ENCODE measurements at regions not wholly inside any gene's neighbourhood (a gene's known extent, or its start where the extent isn't known, plus 50 kb on each side); places are given as distances from the start of the nearest gene placed in this dataset.

- no peaks in the 10 kb centered on the region for H3K4me1 ChIP-seq (ENCODE audit: control insufficient read depth, insufficient read depth, low read length)
- no peaks in the 10 kb centered on the region for H3K9me3 ChIP-seq (ENCODE audit: control insufficient read depth, insufficient read depth, low read length)
- H3K27me3 ChIP-seq (ENCODE audit: control insufficient read depth, insufficient read depth, low read length): no peaks in the 10 kb centered on the region
- no peaks in the 10 kb centered on the region for H3K36me3 ChIP-seq (ENCODE audit: control insufficient read depth, insufficient read depth, low read length)
- H3K4me3 ChIP-seq (ENCODE audit: low read depth, low read length): no peak overlapping the region
- no peak overlapping the region for H3K9ac ChIP-seq (ENCODE audit: low read depth, low read length)
These were observed 378.9 kb downstream of the ELAVL2 start for GRCh38 chr9:23447166-23447565.

GRCh38 chr9:23447944-23448343, 378.1 kb downstream of the ELAVL2 start:
- no peaks in the 10 kb centered on the region for H3K27me3 ChIP-seq (ENCODE audit: control insufficient read depth, insufficient read depth, low read length)
- no peaks in the 10 kb centered on the region for H3K9me3 ChIP-seq (ENCODE audit: control insufficient read depth, insufficient read depth, low read length)
- no peaks in the 10 kb centered on the region for H3K4me1 ChIP-seq (ENCODE audit: control insufficient read depth, insufficient read depth, low read length)
- H3K36me3 ChIP-seq (ENCODE audit: control insufficient read depth, insufficient read depth, low read length): no peaks in the 10 kb centered on the region
- H3K9ac ChIP-seq (ENCODE audit: low read depth, low read length): no peak overlapping the region
- H3K4me3 ChIP-seq (ENCODE audit: low read depth, low read length): no peak overlapping the region

GRCh38 chr9:23451802-23452418, 374.1 kb downstream of the ELAVL2 start:
- Histone ChIP-seq H3K4me1 (ENCODE audit: control insufficient read depth, insufficient read depth, low read length) (no peaks in the 10 kb centered on the region), H3K27me3 (ENCODE audit: control insufficient read depth, insufficient read depth, low read length) (no peaks in the 10 kb centered on the region), H3K36me3 (ENCODE audit: control insufficient read depth, insufficient read depth, low read length) (no peaks in the 10 kb centered on the region), H3K9ac (ENCODE audit: low read depth, low read length) (no peak overlapping the region), H3K9me3 (ENCODE audit: control insufficient read depth, insufficient read depth, low read length) (no peaks in the 10 kb centered on the region), H3K4me3 (ENCODE audit: low read depth, low read length) (no peak overlapping the region)

- Histone ChIP-seq H3K9me3 (ENCODE audit: control insufficient read depth, insufficient read depth, low read length) (no peaks in the 10 kb centered on the region), H3K36me3 (ENCODE audit: control insufficient read depth, insufficient read depth, low read length) (no peaks in the 10 kb centered on the region), H3K4me3 (ENCODE audit: low read depth, low read length) (no peak overlapping the region), H3K9ac (ENCODE audit: low read depth, low read length) (no peak overlapping the region), H3K27me3 (ENCODE audit: control insufficient read depth, insufficient read depth, low read length) (no peaks in the 10 kb centered on the region), H3K4me1 (ENCODE audit: control insufficient read depth, insufficient read depth, low read length) (no peaks in the 10 kb centered on the region)
These were observed 361.8 kb downstream of the ELAVL2 start for GRCh38 chr9:23464275-23464674.

- H3K27me3 ChIP-seq (ENCODE audit: control insufficient read depth, insufficient read depth, low read length): no peaks in the 10 kb centered on the region
- no peak overlapping the region for H3K4me3 ChIP-seq (ENCODE audit: low read depth, low read length)
- H3K36me3 ChIP-seq (ENCODE audit: control insufficient read depth, insufficient read depth, low read length): no peaks in the 10 kb centered on the region
- no peaks in the 10 kb centered on the region for H3K4me1 ChIP-seq (ENCODE audit: control insufficient read depth, insufficient read depth, low read length)
- H3K9me3 ChIP-seq (ENCODE audit: control insufficient read depth, insufficient read depth, low read length): no peaks in the 10 kb centered on the region
- no peak overlapping the region for H3K9ac ChIP-seq (ENCODE audit: low read depth, low read length)
These were observed 358.8 kb downstream of the ELAVL2 start for GRCh38 chr9:23467276-23467675.

GRCh38 chr9:23477908-23478307, 348.1 kb downstream of the ELAVL2 start:
- Histone ChIP-seq H3K27me3 (ENCODE audit: control insufficient read depth, insufficient read depth, low read length) (no peaks in the 10 kb centered on the region), H3K36me3 (ENCODE audit: control insufficient read depth, insufficient read depth, low read length) (no peaks in the 10 kb centered on the region), H3K9me3 (ENCODE audit: control insufficient read depth, insufficient read depth, low read length) (no peaks in the 10 kb centered on the region), H3K4me1 (ENCODE audit: control insufficient read depth, insufficient read depth, low read length) (no peaks in the 10 kb centered on the region), H3K9ac (ENCODE audit: low read depth, low read length) (no peak overlapping the region), H3K4me3 (ENCODE audit: low read depth, low read length) (no peak overlapping the region)

GRCh38 chr9:23483566-23483965, 342.5 kb downstream of the ELAVL2 start:
- H3K4me3 ChIP-seq (ENCODE audit: low read depth, low read length): no peak overlapping the region
- no peak overlapping the region for H3K9ac ChIP-seq (ENCODE audit: low read depth, low read length)
- no peaks in the 10 kb centered on the region for H3K36me3 ChIP-seq (ENCODE audit: control insufficient read depth, insufficient read depth, low read length)
- H3K27me3 ChIP-seq (ENCODE audit: control insufficient read depth, insufficient read depth, low read length): no peaks in the 10 kb centered on the region
- no peaks in the 10 kb centered on the region for H3K9me3 ChIP-seq (ENCODE audit: control insufficient read depth, insufficient read depth, low read length)
- H3K4me1 ChIP-seq (ENCODE audit: control insufficient read depth, insufficient read depth, low read length): no peaks in the 10 kb centered on the region

- no peaks in the 10 kb centered on the region for H3K36me3 ChIP-seq (ENCODE audit: control insufficient read depth, insufficient read depth, low read length)
- no peaks in the 10 kb centered on the region for H3K27me3 ChIP-seq (ENCODE audit: control insufficient read depth, insufficient read depth, low read length)
- H3K9ac ChIP-seq (ENCODE audit: low read depth, low read length): no peak overlapping the region
- H3K4me3 ChIP-seq (ENCODE audit: low read depth, low read length): no peak overlapping the region
- H3K4me1 ChIP-seq (ENCODE audit: control insufficient read depth, insufficient read depth, low read length): no peaks in the 10 kb centered on the region
- H3K9me3 ChIP-seq (ENCODE audit: control insufficient read depth, insufficient read depth, low read length): no peaks in the 10 kb centered on the region
These were observed 333.7 kb downstream of the ELAVL2 start for GRCh38 chr9:23492126-23493002.

- H3K9me3 ChIP-seq (ENCODE audit: control insufficient read depth, insufficient read depth, low read length): no peaks in the 10 kb centered on the region
These were observed 332.8 kb downstream of the ELAVL2 start for GRCh38 chr9:23493219-23493618.

GRCh38 chr9:23496489-23497136, 329.4 kb downstream of the ELAVL2 start:
- Histone ChIP-seq H3K27me3 (ENCODE audit: control insufficient read depth, insufficient read depth, low read length) (no peaks in the 10 kb centered on the region), H3K9me3 (ENCODE audit: control insufficient read depth, insufficient read depth, low read length) (no peaks in the 10 kb centered on the region), H3K4me1 (ENCODE audit: control insufficient read depth, insufficient read depth, low read length) (no peaks in the 10 kb centered on the region), H3K36me3 (ENCODE audit: control insufficient read depth, insufficient read depth, low read length) (no peaks in the 10 kb centered on the region), H3K9ac (ENCODE audit: low read depth, low read length) (no peak overlapping the region), H3K4me3 (ENCODE audit: low read depth, low read length) (no peak overlapping the region)

More at GRCh38 chr9:23493219-23493618, 332.8 kb downstream of the ELAVL2 start:
- Histone ChIP-seq H3K36me3 (ENCODE audit: control insufficient read depth, insufficient read depth, low read length) (no peaks in the 10 kb centered on the region), H3K4me1 (ENCODE audit: control insufficient read depth, insufficient read depth, low read length) (no peaks in the 10 kb centered on the region), H3K4me3 (ENCODE audit: low read depth, low read length) (no peak overlapping the region), H3K27me3 (ENCODE audit: control insufficient read depth, insufficient read depth, low read length) (no peaks in the 10 kb centered on the region), H3K9ac (ENCODE audit: low read depth, low read length) (no peak overlapping the region)

- Histone ChIP-seq H3K4me3 (ENCODE audit: low read depth, low read length) (no peak overlapping the region), H3K9me3 (ENCODE audit: control insufficient read depth, insufficient read depth, low read length) (no peaks in the 10 kb centered on the region), H3K9ac (ENCODE audit: low read depth, low read length) (no peak overlapping the region), H3K4me1 (ENCODE audit: control insufficient read depth, insufficient read depth, low read length) (no peaks in the 10 kb centered on the region), H3K36me3 (ENCODE audit: control insufficient read depth, insufficient read depth, low read length) (no peaks in the 10 kb centered on the region), H3K27me3 (ENCODE audit: control insufficient read depth, insufficient read depth, low read length) (no peaks in the 10 kb centered on the region)
These were observed 328.9 kb downstream of the ELAVL2 start for GRCh38 chr9:23497137-23497504.

GRCh38 chr9:23502004-23502403, 324.0 kb downstream of the ELAVL2 start:
- H3K4me1 ChIP-seq (ENCODE audit: control insufficient read depth, insufficient read depth, low read length): no peaks in the 10 kb centered on the region
- no peaks in the 10 kb centered on the region for H3K9me3 ChIP-seq (ENCODE audit: control insufficient read depth, insufficient read depth, low read length)
- no peaks in the 10 kb centered on the region for H3K27me3 ChIP-seq (ENCODE audit: control insufficient read depth, insufficient read depth, low read length)
- no peaks in the 10 kb centered on the region for H3K36me3 ChIP-seq (ENCODE audit: control insufficient read depth, insufficient read depth, low read length)
- no peak overlapping the region for H3K4me3 ChIP-seq (ENCODE audit: low read depth, low read length)
- no peak overlapping the region for H3K9ac ChIP-seq (ENCODE audit: low read depth, low read length)
